ENCODE measurements at regions not wholly inside any gene's neighbourhood (a gene's known extent, or its start where the extent isn't known, plus 50 kb on each side); places are given as distances from the start of the nearest gene placed in this dataset.

- ATAC-seq (ENCODE audit: low read depth in 2 of 2) (no peak), DNase-seq (no peak)
- Mint-ChIP-seq H3K36me3 (no peaks in the 10 kb centered on the region), H3K27me3 (peaks cover 11% of the 10 kb centered on the region), H3K27ac (no peak overlapping the region), H3K4me1 (no peaks in the 10 kb centered on the region), H3K9me3 (peaks cover 0 to 5% (median 0%) of the 10 kb centered on the region in 7 donors), H3K4me3 (no peak overlapping the region)
- Histone ChIP-seq H3K27me3 (ENCODE audit: control insufficient read depth, insufficient read depth, low read length) (no peaks in the 10 kb centered on the region), H3K27ac (ENCODE audit: insufficient read depth, low read length, poor library complexity, severe bottlenecking) (no peak overlapping the region), H3K9me3 (ENCODE audit: control insufficient read depth in 2 of 2, low read length in 2 of 2) (no peaks in the 10 kb centered on the region), H3K4me3 (ENCODE audit: low read depth, low read length) (no peak overlapping the region), H3K36me3 (ENCODE audit: control insufficient read depth, insufficient read depth, low read length) (no peaks in the 10 kb centered on the region), H3K4me1 (ENCODE audit: control insufficient read depth, insufficient read depth, low read length, poor library complexity, severe bottlenecking) (no peaks in the 10 kb centered on the region)
These were observed 399.4 kb upstream of the HS6ST1 start for GRCh38 chr2:128717758-128718710.

- Histone ChIP-seq H3K4me3 (ENCODE audit: low read depth, low read length) (no peak overlapping the region), H3K4me1 (ENCODE audit: control insufficient read depth, insufficient read depth, low read length, poor library complexity, severe bottlenecking) (no peaks in the 10 kb centered on the region), H3K27ac (ENCODE audit: insufficient read depth, low read length, poor library complexity, severe bottlenecking) (no peak overlapping the region), H3K9me3 (ENCODE audit: control insufficient read depth in 2 of 2, low read length in 2 of 2) (no peaks in the 10 kb centered on the region), H3K36me3 (ENCODE audit: control insufficient read depth, insufficient read depth, low read length) (no peaks in the 10 kb centered on the region), H3K27me3 (ENCODE audit: control insufficient read depth, insufficient read depth, low read length) (no peaks in the 10 kb centered on the region)
- Mint-ChIP-seq H3K4me1 (no peaks in the 10 kb centered on the region), H3K27ac (no peak overlapping the region), H3K4me3 (no peak overlapping the region), H3K9me3 (peaks cover 0 to 2% (median 0%) of the 10 kb centered on the region in 7 donors), H3K27me3 (peaks cover 13% of the 10 kb centered on the region), H3K36me3 (no peaks in the 10 kb centered on the region)
- ATAC-seq (ENCODE audit: low read depth in 2 of 2), result no peak
- no peak for DNase-seq
These were observed 401.7 kb upstream of the HS6ST1 start for GRCh38 chr2:128720080-128721022.

- H3K4me1 Mint-ChIP-seq, result no peaks in the 10 kb centered on the region
- H3K36me3 ChIP-seq (ENCODE audit: control insufficient read depth, insufficient read depth, low read length), result no peaks in the 10 kb centered on the region
- no peak overlapping the region for H3K4me3 Mint-ChIP-seq
- H3K4me1 ChIP-seq (ENCODE audit: control insufficient read depth, insufficient read depth, low read length, poor library complexity, severe bottlenecking), result no peaks in the 10 kb centered on the region
- H3K27me3 Mint-ChIP-seq, result peaks cover 19% of the 10 kb centered on the region
- H3K27me3 ChIP-seq (ENCODE audit: control insufficient read depth, insufficient read depth, low read length), result no peaks in the 10 kb centered on the region
- no peak overlapping the region for H3K27ac Mint-ChIP-seq
- no peak overlapping the region for H3K27ac ChIP-seq (ENCODE audit: insufficient read depth, low read length, poor library complexity, severe bottlenecking)
- DNase-seq (no peak), ATAC-seq (ENCODE audit: low read depth in 2 of 2) (no peak)
- H3K9me3 ChIP-seq (ENCODE audit: control insufficient read depth in 2 of 2, low read length in 2 of 2), result no peaks in the 10 kb centered on the region
- H3K36me3 Mint-ChIP-seq, result no peaks in the 10 kb centered on the region
- H3K9me3 Mint-ChIP-seq, result peaks cover 0 to 5% (median 0%) of the 10 kb centered on the region in 7 donors
- H3K4me3 ChIP-seq (ENCODE audit: low read depth, low read length), result no peak overlapping the region
These were observed 402.4 kb upstream of the HS6ST1 start for GRCh38 chr2:128721096-128721495.

GRCh38 chr2:128722489-128722888 is 403.8 kb upstream of the HS6ST1 start:
- no peaks in the 10 kb centered on the region for H3K4me1 Mint-ChIP-seq
- DNase-seq, result no peak
- ATAC-seq (ENCODE audit: low read depth in 2 of 2), result no peak

GRCh38 chr2:128724547-128724946 is 405.9 kb upstream of the HS6ST1 start:
- no peak for ATAC-seq (ENCODE audit: low read depth in 2 of 2)
- peaks cover 0 to 8% (median 2%) of the 10 kb centered on the region in 7 donors for H3K9me3 Mint-ChIP-seq

More at GRCh38 chr2:128722489-128722888, 403.8 kb upstream of the HS6ST1 start:
- Histone ChIP-seq H3K4me3 (ENCODE audit: low read depth, low read length) (no peak overlapping the region), H3K27ac (ENCODE audit: insufficient read depth, low read length, poor library complexity, severe bottlenecking) (no peak overlapping the region), H3K4me1 (ENCODE audit: control insufficient read depth, insufficient read depth, low read length, poor library complexity, severe bottlenecking) (no peaks in the 10 kb centered on the region), H3K27me3 (ENCODE audit: control insufficient read depth, insufficient read depth, low read length) (no peaks in the 10 kb centered on the region), H3K36me3 (ENCODE audit: control insufficient read depth, insufficient read depth, low read length) (no peaks in the 10 kb centered on the region), H3K9me3 (ENCODE audit: control insufficient read depth in 2 of 2, low read length in 2 of 2) (no peaks in the 10 kb centered on the region)
- H3K9me3 Mint-ChIP-seq, result peaks cover 0 to 5% (median 0%) of the 10 kb centered on the region in 7 donors
- H3K4me3 Mint-ChIP-seq, result no peak overlapping the region
- H3K27me3 Mint-ChIP-seq, result peaks cover 19% of the 10 kb centered on the region
- no peak overlapping the region for H3K27ac Mint-ChIP-seq
- no peaks in the 10 kb centered on the region for H3K36me3 Mint-ChIP-seq

GRCh38 chr2:128724972-128725371 is 406.3 kb upstream of the HS6ST1 start:
- ATAC-seq (ENCODE audit: low read depth in 2 of 2) (no peak), DNase-seq (no peak)
- Mint-ChIP-seq H3K27ac (no peak overlapping the region), H3K36me3 (no peaks in the 10 kb centered on the region), H3K27me3 (peaks cover 22% of the 10 kb centered on the region), H3K4me1 (no peaks in the 10 kb centered on the region), H3K9me3 (peaks cover 0 to 8% (median 2%) of the 10 kb centered on the region in 7 donors), H3K4me3 (no peak overlapping the region)
- Histone ChIP-seq H3K9me3 (ENCODE audit: control insufficient read depth in 2 of 2, low read length in 2 of 2) (no peaks in the 10 kb centered on the region), H3K27me3 (ENCODE audit: control insufficient read depth, insufficient read depth, low read length) (no peaks in the 10 kb centered on the region), H3K4me3 (ENCODE audit: low read depth, low read length) (no peak overlapping the region), H3K36me3 (ENCODE audit: control insufficient read depth, insufficient read depth, low read length) (no peaks in the 10 kb centered on the region), H3K27ac (ENCODE audit: insufficient read depth, low read length, poor library complexity, severe bottlenecking) (no peak overlapping the region), H3K4me1 (ENCODE audit: control insufficient read depth, insufficient read depth, low read length, poor library complexity, severe bottlenecking) (no peaks in the 10 kb centered on the region)

More at GRCh38 chr2:128724547-128724946, 405.9 kb upstream of the HS6ST1 start:
- H3K27ac ChIP-seq (ENCODE audit: insufficient read depth, low read length, poor library complexity, severe bottlenecking), result no peak overlapping the region
- no peaks in the 10 kb centered on the region for H3K27me3 ChIP-seq (ENCODE audit: control insufficient read depth, insufficient read depth, low read length)
- H3K4me1 ChIP-seq (ENCODE audit: control insufficient read depth, insufficient read depth, low read length, poor library complexity, severe bottlenecking), result no peaks in the 10 kb centered on the region
- H3K9me3 ChIP-seq (ENCODE audit: control insufficient read depth in 2 of 2, low read length in 2 of 2), result no peaks in the 10 kb centered on the region
- H3K27me3 Mint-ChIP-seq, result peaks cover 23% of the 10 kb centered on the region
- no peaks in the 10 kb centered on the region for H3K36me3 Mint-ChIP-seq
- no peak overlapping the region for H3K27ac Mint-ChIP-seq
- H3K36me3 ChIP-seq (ENCODE audit: control insufficient read depth, insufficient read depth, low read length), result no peaks in the 10 kb centered on the region
- no peak overlapping the region for H3K4me3 ChIP-seq (ENCODE audit: low read depth, low read length)
- H3K4me1 Mint-ChIP-seq, result no peaks in the 10 kb centered on the region
- DNase-seq, result no peak
- H3K4me3 Mint-ChIP-seq, result no peak overlapping the region

- Mint-ChIP-seq H3K36me3 (no peaks in the 10 kb centered on the region), H3K9me3 (peaks cover 0 to 8% (median 2%) of the 10 kb centered on the region in 7 donors), H3K4me3 (no peak overlapping the region), H3K4me1 (no peaks in the 10 kb centered on the region), H3K27me3 (peaks cover 16% of the 10 kb centered on the region), H3K27ac (no peak overlapping the region)
- Histone ChIP-seq H3K36me3 (ENCODE audit: control insufficient read depth, insufficient read depth, low read length) (no peaks in the 10 kb centered on the region), H3K27ac (ENCODE audit: insufficient read depth, low read length, poor library complexity, severe bottlenecking) (no peak overlapping the region), H3K4me1 (ENCODE audit: control insufficient read depth, insufficient read depth, low read length, poor library complexity, severe bottlenecking) (no peaks in the 10 kb centered on the region), H3K9me3 (ENCODE audit: control insufficient read depth in 2 of 2, low read length in 2 of 2) (no peaks in the 10 kb centered on the region), H3K27me3 (ENCODE audit: control insufficient read depth, insufficient read depth, low read length) (peaks cover 2% of the 10 kb centered on the region), H3K4me3 (ENCODE audit: low read depth, low read length) (no peak overlapping the region)
- DNase-seq (no peak), ATAC-seq (ENCODE audit: low read depth in 2 of 2) (no peak)
These were observed 407.6 kb upstream of the HS6ST1 start for GRCh38 chr2:128726236-128726635.

All from CD4-positive, CD25-positive, alpha-beta regulatory T cell (primary cell).